H9 (cell line): ENCODE measurements at regions not wholly inside any gene's neighbourhood (a gene's known extent, or its start where the extent isn't known, plus 50 kb on each side); places are given as distances from the start of the nearest gene placed in this dataset.

ENCODE experiments used
- DNase-seq: peaks from one replicate; pipeline ENCODE4 v3.0.0-alpha.2; 2017
- H2AFZ ChIP-seq: one replicate; pipeline ENCODE4 v1.6.1; 2013; ENCODE audit warnings: mild to moderate bottlenecking, low read length, control low read depth, moderate library complexity
- H2AK5ac ChIP-seq: 2 replicates; pipeline ENCODE4 v1.6.1; 2013; ENCODE audit warnings: low read length, control low read depth, mixed read lengths; ENCODE audit not compliant: insufficient read length
- H2BK120ac ChIP-seq: one replicate; pipeline ENCODE4 v1.6.1; 2013; ENCODE audit warnings: low read depth, mild to moderate bottlenecking, low read length, control low read depth, inconsistent platforms; ENCODE audit not compliant: poor library complexity, severe bottlenecking
- H2BK12ac ChIP-seq: 2 replicates; pipeline ENCODE4 v1.6.1; 2013; ENCODE audit warnings: low read length, control low read depth, mixed read lengths, low read depth; ENCODE audit not compliant: insufficient read length
- H2BK15ac ChIP-seq: 2 replicates; pipeline ENCODE4 v1.6.1; 2013; ENCODE audit warnings: low read depth, low read length, control low read depth
- H2BK20ac ChIP-seq: one replicate; pipeline ENCODE4 v1.6.1; 2013; ENCODE audit warnings: low read depth, mild to moderate bottlenecking, low read length, control low read depth, inconsistent platforms; ENCODE audit not compliant: poor library complexity, severe bottlenecking
- H2BK5ac ChIP-seq: 2 replicates; pipeline ENCODE4 v1.6.1; 2013; ENCODE audit warnings: low read length, control low read depth, mixed read lengths; ENCODE audit not compliant: insufficient read length
- H3K14ac ChIP-seq: 2 replicates; pipeline ENCODE4 v1.6.1; 2013; ENCODE audit warnings: low read length, control low read depth; ENCODE audit not compliant: insufficient read depth
- H3K18ac ChIP-seq: 2 replicates; pipeline ENCODE4 v1.6.1; 2013; ENCODE audit warnings: low read depth, mild to moderate bottlenecking, mixed read lengths, low read length, control low read depth; ENCODE audit not compliant: insufficient read length
- H3K23ac ChIP-seq: 2 replicates; pipeline ENCODE4 v1.6.1; 2013; ENCODE audit warnings: low read length, control low read depth, mixed read lengths, low read depth; ENCODE audit not compliant: insufficient read length
- H3K23me2 ChIP-seq: 2 replicates; pipeline ENCODE4 v1.6.1; 2013; ENCODE audit warnings: low read depth, mild to moderate bottlenecking, mixed read lengths, low read length, control low read depth; ENCODE audit not compliant: insufficient read length, poor library complexity, severe bottlenecking
- H3K27ac ChIP-seq: 2 replicates; pipeline ENCODE4 v1.5.1; 2013; ENCODE audit warnings: low read length, control low read depth, mixed read lengths, low read depth; ENCODE audit not compliant: insufficient read length
- H3K27me3 ChIP-seq: 2 replicates; pipeline ENCODE4 v1.6.1; 2013; ENCODE audit warnings: low read length, control low read depth, inconsistent platforms; ENCODE audit not compliant: insufficient read depth
- H3K4ac ChIP-seq: 2 replicates; pipeline ENCODE4 v1.6.1; 2013; ENCODE audit warnings: low read depth, mild to moderate bottlenecking, control low read depth, inconsistent platforms, low read length, moderate library complexity
- H3K4me1 ChIP-seq: 2 replicates; pipeline ENCODE4 v1.6.1; 2013; ENCODE audit warnings: low read length, control low read depth, inconsistent platforms; ENCODE audit not compliant: insufficient read depth
- H3K4me2 ChIP-seq: 2 replicates; pipeline ENCODE4 v1.6.1; 2013; ENCODE audit warnings: low read length, control low read depth, mixed read lengths; ENCODE audit not compliant: insufficient read length, insufficient read depth
- H3K56ac ChIP-seq: 2 replicates; pipeline ENCODE4 v1.6.1; 2013; ENCODE audit warnings: low read depth, mild to moderate bottlenecking, mixed read lengths, low read length, control low read depth; ENCODE audit not compliant: insufficient read length
- H3K79me1 ChIP-seq: 2 replicates; pipeline ENCODE4 v1.6.1; 2013; ENCODE audit warnings: low read depth, mild to moderate bottlenecking, moderate library complexity, low read length, control low read depth, inconsistent platforms; ENCODE audit not compliant: insufficient read depth, poor library complexity, severe bottlenecking
- H3K79me2 ChIP-seq: 2 replicates; pipeline ENCODE4 v1.6.1; 2013; ENCODE audit warnings: low read length, control low read depth, inconsistent platforms; ENCODE audit not compliant: insufficient read depth
- H3K9ac ChIP-seq: 2 replicates; pipeline ENCODE4 v1.6.1; 2013; ENCODE audit warnings: low read length, control low read depth, mixed read lengths; ENCODE audit not compliant: insufficient read length; ENCODE audit errors: extremely low read depth
- H3K9me3 ChIP-seq: one replicate; pipeline ENCODE4 v1.6.1; 2013; ENCODE audit warnings: low read depth, low read length, inconsistent platforms; ENCODE audit not compliant: control insufficient read depth
- H3T11ph ChIP-seq: one replicate; pipeline ENCODE4 v1.6.1; 2013; ENCODE audit warnings: mild to moderate bottlenecking, low read length, control low read depth, inconsistent platforms
- H4K20me1 ChIP-seq: one replicate; pipeline ENCODE4 v1.6.1; 2013; ENCODE audit not compliant: control insufficient read depth, insufficient read length, insufficient read depth
- H4K5ac ChIP-seq: 2 replicates; pipeline ENCODE4 v1.6.1; 2013; ENCODE audit warnings: low read depth, mild to moderate bottlenecking, mixed read lengths, low read length, control low read depth; ENCODE audit not compliant: insufficient read length
- H4K8ac ChIP-seq: replicated peaks from 2 replicates; pipeline ENCODE4 v1.6.1; 2013; ENCODE audit warnings: low read length, control low read depth, mixed read lengths, low read depth; ENCODE audit not compliant: insufficient read length
- H4K91ac ChIP-seq: 2 replicates; pipeline ENCODE4 v1.6.1; 2013; ENCODE audit warnings: low read depth, mild to moderate bottlenecking, moderate library complexity, mixed read lengths, low read length, control low read depth; ENCODE audit not compliant: insufficient read length
- H3K27ac Mint-ChIP-seq, 3 experiments: 2 replicates in 2 of 3; 3 replicates in 1 of 3; pipeline ENCODE4 v1.8.0; 2020 to 2021; ENCODE audit warnings: mixed read lengths in 3 of 3, mild to moderate bottlenecking in 1 of 3, moderate library complexity in 1 of 3
- H3K27me3 Mint-ChIP-seq: 2 replicates; pipeline ENCODE4 v1.8.0; 2021; ENCODE audit warnings: low read depth, mild to moderate bottlenecking, moderate library complexity, mixed read lengths
- H3K36me3 Mint-ChIP-seq, 3 experiments: 2 replicates in 2 of 3; 3 replicates in 1 of 3; pipeline ENCODE4 v1.8.0; 2020 to 2021; ENCODE audit warnings: low read depth in 3 of 3, mixed read lengths in 3 of 3; ENCODE audit not compliant: insufficient read depth in 1 of 3
- H3K4me1 Mint-ChIP-seq, 2 experiments: 2 replicates each; pipeline ENCODE4 v1.8.0; 2020; ENCODE audit warnings: mixed read lengths in 2 of 2
- H3K4me3 Mint-ChIP-seq, 2 experiments: 2 replicates in 1 of 2; 3 replicates in 1 of 2; pipeline ENCODE4 v1.8.0; 2020 to 2021; ENCODE audit warnings: mild to moderate bottlenecking in 2 of 2, mixed read lengths in 2 of 2, moderate library complexity in 1 of 2
- H3K9me3 Mint-ChIP-seq, 2 experiments: 2 replicates in 1 of 2; 3 replicates in 1 of 2; pipeline ENCODE4 v1.8.0; 2020; ENCODE audit warnings: mild to moderate bottlenecking in 2 of 2, mixed read lengths in 2 of 2, moderate library complexity in 1 of 2
- WGBS: extraction: QIAGEN DNeasy Blood & Tissue Kit; methylation state at CpG from one replicate; pipeline ENCODE4 v1.1.7; 2013; ENCODE audit warnings: missing lambda C conversion rate, low lambda C conversion rate, mixed read lengths; ENCODE audit not compliant: insufficient read length; ENCODE audit errors: extremely low coverage; 5-methylcytosine and 5-hydroxymethylcytosine counted together
- TF ChIP-seq, protein P1 (sequence below): fragments of 200-600 bp; sonication (generic); conservative IDR thresholded peaks from 3 replicates; pipeline ENCODE4 v1.8.0; 2021; ENCODE audit warnings: antibody characterized with exemption, mild to moderate bottlenecking

- H3K27ac Mint-ChIP-seq: peak overlapping the region in 1 of 3 experiments; percentile 82; a peak in 1 of 7 replicates
- H3K23me2 ChIP-seq: no peaks in the 10 kb centered on the region
- DNase-seq: no peak
Observed at GRCh38 chr14:36012621-36013020, 163.9 kb downstream of the PTCSC3 start.

More at GRCh38 chr14:36012621-36013020, 163.9 kb downstream of the PTCSC3 start:
- no peak overlapping the region for H2BK12ac ChIP-seq
- no CpG with 5 or more reads among the region's 7 CpGs for WGBS
- H3K14ac ChIP-seq: no peak overlapping the region
- no peak overlapping the region for H4K8ac ChIP-seq
- no peak overlapping the region for H3K4ac ChIP-seq
- peaks cover 37 to 38% of the 10 kb centered on the region in 2 experiments for H3K4me1 Mint-ChIP-seq
- no peak overlapping the region for H3K4me3 Mint-ChIP-seq
- no peaks in the 10 kb centered on the region for H3K27me3 ChIP-seq
- H3T11ph ChIP-seq: no peak overlapping the region
- H2AK5ac ChIP-seq: no peak overlapping the region
- no peak overlapping the region for H3K23ac ChIP-seq
- no peak overlapping the region for H2BK15ac ChIP-seq
- H2AFZ ChIP-seq: no peak overlapping the region
- H3K79me2 ChIP-seq: no peaks in the 10 kb centered on the region
- no peaks in the 10 kb centered on the region for H4K20me1 ChIP-seq
- H2BK5ac ChIP-seq: no peak overlapping the region
- H3K56ac ChIP-seq: no peak overlapping the region
- TF ChIP-seq, protein P1, sequence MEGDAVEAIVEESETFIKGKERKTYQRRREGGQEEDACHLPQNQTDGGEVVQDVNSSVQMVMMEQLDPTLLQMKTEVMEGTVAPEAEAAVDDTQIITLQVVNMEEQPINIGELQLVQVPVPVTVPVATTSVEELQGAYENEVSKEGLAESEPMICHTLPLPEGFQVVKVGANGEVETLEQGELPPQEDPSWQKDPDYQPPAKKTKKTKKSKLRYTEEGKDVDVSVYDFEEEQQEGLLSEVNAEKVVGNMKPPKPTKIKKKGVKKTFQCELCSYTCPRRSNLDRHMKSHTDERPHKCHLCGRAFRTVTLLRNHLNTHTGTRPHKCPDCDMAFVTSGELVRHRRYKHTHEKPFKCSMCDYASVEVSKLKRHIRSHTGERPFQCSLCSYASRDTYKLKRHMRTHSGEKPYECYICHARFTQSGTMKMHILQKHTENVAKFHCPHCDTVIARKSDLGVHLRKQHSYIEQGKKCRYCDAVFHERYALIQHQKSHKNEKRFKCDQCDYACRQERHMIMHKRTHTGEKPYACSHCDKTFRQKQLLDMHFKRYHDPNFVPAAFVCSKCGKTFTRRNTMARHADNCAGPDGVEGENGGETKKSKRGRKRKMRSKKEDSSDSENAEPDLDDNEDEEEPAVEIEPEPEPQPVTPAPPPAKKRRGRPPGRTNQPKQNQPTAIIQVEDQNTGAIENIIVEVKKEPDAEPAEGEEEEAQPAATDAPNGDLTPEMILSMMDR: no peak
- no peak overlapping the region for H4K5ac ChIP-seq
- no peak overlapping the region for H3K4me2 ChIP-seq
- H3K18ac ChIP-seq: no peak overlapping the region
- H3K27me3 Mint-ChIP-seq: peaks cover 5% of the 10 kb centered on the region; the same call in 1 of the 2 replicates
- H3K4me1 ChIP-seq: peaks cover 7% of the 10 kb centered on the region; the same call in 1 of the 2 replicates
- H2BK120ac ChIP-seq: no peak overlapping the region
- no peaks in the 10 kb centered on the region for H3K9me3 Mint-ChIP-seq
- H3K9ac ChIP-seq: no peak overlapping the region
- no peaks in the 10 kb centered on the region for H3K79me1 ChIP-seq
- no peaks in the 10 kb centered on the region for H3K9me3 ChIP-seq
- no peak overlapping the region for H3K27ac ChIP-seq
- H4K91ac ChIP-seq: no peak overlapping the region
- H2BK20ac ChIP-seq: no peak overlapping the region
- H3K36me3 Mint-ChIP-seq: no peaks in the 10 kb centered on the region
